PC-9 (cell line): ENCODE measurements at regions not wholly inside any gene's neighbourhood (a gene's known extent, or its start where the extent isn't known, plus 50 kb on each side); places are given as distances from the start of the nearest gene placed in this dataset.
A peak's percentile ranks its signal among the peaks of the same experiment; 100 is the strongest.

ENCODE experiments used
- BruUV-seq: library from RNA; stranded (reverse); fragments of 400-500 nt; replicated peaks from 2 replicates; lab custom pipeline; 2021; lab: Mats Ljungman, UMichigan
- CTCF ChIA-PET: fragments of 300-600 bp; sonication (Branson Sonifier 250); formaldehyde crosslinking; loops from one replicate; lab custom pipeline; 2022; ENCODE audit warnings: antibody characterized with exemption; lab: Charles Lee
- POLR2A ChIA-PET: fragments of 300-600 bp; sonication (Branson Sonifier 250); formaldehyde crosslinking; loops from one replicate; lab custom pipeline; 2022; ENCODE audit warnings: antibody characterized with exemption; ENCODE audit not compliant: unreplicated experiment; lab: Charles Lee
- DNase-seq, 2 experiments: peaks; one replicate each; pipeline versions ENCODE4 v3.0.0 to v3.0.0-alpha.2; 2015 to 2022; ENCODE audit warnings: mixed read lengths in 1 of 2
- H2AFZ ChIP-seq: fragments of 200-600 bp; sonication (generic); 2 replicates; pipeline ENCODE4 v1.8.1; 2017; ENCODE audit warnings: antibody characterized with exemption
- H3F3A ChIP-seq: fragments of 200-600 bp; sonication (generic); 2 replicates; pipeline ENCODE4 v1.8.1; 2017; ENCODE audit warnings: antibody characterized with exemption, mild to moderate bottlenecking, low read depth; ENCODE audit not compliant: insufficient read depth
- H3K27ac ChIP-seq: fragments of 200-600 bp; sonication (generic); 2 replicates; pipeline ENCODE4 v1.6.1; 2016; ENCODE audit warnings: mixed run types
- H3K27me3 ChIP-seq: fragments of 200-600 bp; sonication (generic); 2 replicates; pipeline ENCODE4 v1.6.1; 2016; ENCODE audit warnings: low read depth, mixed run types; ENCODE audit not compliant: insufficient read depth
- H3K36me3 ChIP-seq: fragments of 200-600 bp; sonication (generic); 2 replicates; pipeline ENCODE4 v1.6.1; 2016; ENCODE audit warnings: low read depth, mixed run types
- H3K4me1 ChIP-seq: fragments of 200-600 bp; sonication (generic); replicated peaks from 2 replicates; pipeline ENCODE4 v1.6.1; 2016; ENCODE audit warnings: mixed run types; ENCODE audit not compliant: insufficient read depth
- H3K4me2 ChIP-seq: fragments of 200-600 bp; sonication (generic); 2 replicates; pipeline ENCODE4 v1.6.1; 2017; ENCODE audit warnings: mixed run types
- H3K4me3 ChIP-seq: fragments of 200-600 bp; sonication (generic); 2 replicates; pipeline ENCODE4 v1.6.1; 2016; ENCODE audit warnings: mixed run types
- H3K79me2 ChIP-seq: fragments of 200-600 bp; sonication (generic); 2 replicates; pipeline ENCODE4 v1.6.1; 2017; ENCODE audit warnings: low read depth, mixed run types
- H3K9me2 ChIP-seq: fragments of 200-600 bp; sonication (generic); 2 replicates; pipeline ENCODE4 v1.8.1; 2017; ENCODE audit warnings: mild to moderate bottlenecking; ENCODE audit not compliant: insufficient read depth
- H3K9me3 ChIP-seq: fragments of 200-600 bp; sonication (generic); 2 replicates; pipeline ENCODE4 v1.8.1; 2016; ENCODE audit warnings: low read depth; ENCODE audit not compliant: insufficient read depth
- H4K20me1 ChIP-seq: fragments of 200-600 bp; sonication (generic); 2 replicates; pipeline ENCODE4 v1.8.1; 2017; ENCODE audit not compliant: insufficient read depth
- EZH2 ChIP-seq: fragments of 200-600 bp; sonication (generic); IDR thresholded peaks from 2 replicates; pipeline ENCODE4 v1.8.0; 2017; ENCODE audit warnings: antibody characterized with exemption, low read depth
- intact Hi-C: fragments of 100-400 bp; cut with micrococcal nuclease; formaldehyde crosslinking; loops from one replicate; pipeline ENCODE4 v1.10.0; 2022; ENCODE audit not compliant: unreplicated experiment
- TF ChIP-seq, protein P1 (sequence below): fragments of 200-600 bp; sonication (generic); conservative IDR thresholded peaks from 2 replicates; pipeline ENCODE4 v1.6.1; 2017; ENCODE audit warnings: mixed run types, antibody characterized with exemption, mild to moderate bottlenecking, moderate library complexity

DNA sequence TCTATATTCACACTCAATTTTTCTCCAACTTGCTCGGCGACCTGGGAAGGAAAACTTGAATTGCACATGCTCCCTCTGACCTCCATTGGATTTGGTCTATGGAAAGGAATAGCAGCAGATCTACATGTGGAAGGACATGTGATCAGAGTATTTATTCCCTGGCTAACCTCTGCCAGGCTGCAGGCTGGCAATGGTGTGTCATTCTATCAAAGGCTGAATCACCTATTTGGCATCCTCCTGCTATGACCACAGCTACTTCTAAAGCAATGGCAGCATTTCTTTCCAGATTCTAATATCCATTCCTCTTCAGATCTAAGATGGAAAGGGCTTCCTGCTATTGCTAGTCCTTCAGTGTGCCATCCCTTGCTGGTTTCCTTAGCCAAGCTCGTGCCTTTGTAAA lies 144.3 kb upstream of the FREM2 start:
- ChIA-PET POLR2A (no interaction called here), CTCF (no interaction called here)
- no peaks in the 10 kb centered on the region for H3F3A ChIP-seq
- H2AFZ ChIP-seq: no peak overlapping the region
- no peaks in the 10 kb centered on the region for H3K79me2 ChIP-seq
- BruUV-seq: no TSS peak
- DNase-seq: peak in 1 of 2 experiments; percentile 17
- H3K4me2 ChIP-seq: no peak overlapping the region
- H3K27me3 ChIP-seq: no peaks in the 10 kb centered on the region
- no peaks in the 10 kb centered on the region for H4K20me1 ChIP-seq
- TF ChIP-seq, protein P1, sequence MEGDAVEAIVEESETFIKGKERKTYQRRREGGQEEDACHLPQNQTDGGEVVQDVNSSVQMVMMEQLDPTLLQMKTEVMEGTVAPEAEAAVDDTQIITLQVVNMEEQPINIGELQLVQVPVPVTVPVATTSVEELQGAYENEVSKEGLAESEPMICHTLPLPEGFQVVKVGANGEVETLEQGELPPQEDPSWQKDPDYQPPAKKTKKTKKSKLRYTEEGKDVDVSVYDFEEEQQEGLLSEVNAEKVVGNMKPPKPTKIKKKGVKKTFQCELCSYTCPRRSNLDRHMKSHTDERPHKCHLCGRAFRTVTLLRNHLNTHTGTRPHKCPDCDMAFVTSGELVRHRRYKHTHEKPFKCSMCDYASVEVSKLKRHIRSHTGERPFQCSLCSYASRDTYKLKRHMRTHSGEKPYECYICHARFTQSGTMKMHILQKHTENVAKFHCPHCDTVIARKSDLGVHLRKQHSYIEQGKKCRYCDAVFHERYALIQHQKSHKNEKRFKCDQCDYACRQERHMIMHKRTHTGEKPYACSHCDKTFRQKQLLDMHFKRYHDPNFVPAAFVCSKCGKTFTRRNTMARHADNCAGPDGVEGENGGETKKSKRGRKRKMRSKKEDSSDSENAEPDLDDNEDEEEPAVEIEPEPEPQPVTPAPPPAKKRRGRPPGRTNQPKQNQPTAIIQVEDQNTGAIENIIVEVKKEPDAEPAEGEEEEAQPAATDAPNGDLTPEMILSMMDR: no peak
- no peak for TF ChIP-seq EZH2
- no peak overlapping the region for H3K27ac ChIP-seq
- no peaks in the 10 kb centered on the region for H3K36me3 ChIP-seq
- H3K4me1 ChIP-seq: no peaks in the 10 kb centered on the region
- H3K9me3 ChIP-seq: no peaks in the 10 kb centered on the region
- H3K9me2 ChIP-seq: no peaks in the 10 kb centered on the region
- H3K4me3 ChIP-seq: no peak overlapping the region
- intact Hi-C loops: no loop called here

DNA sequence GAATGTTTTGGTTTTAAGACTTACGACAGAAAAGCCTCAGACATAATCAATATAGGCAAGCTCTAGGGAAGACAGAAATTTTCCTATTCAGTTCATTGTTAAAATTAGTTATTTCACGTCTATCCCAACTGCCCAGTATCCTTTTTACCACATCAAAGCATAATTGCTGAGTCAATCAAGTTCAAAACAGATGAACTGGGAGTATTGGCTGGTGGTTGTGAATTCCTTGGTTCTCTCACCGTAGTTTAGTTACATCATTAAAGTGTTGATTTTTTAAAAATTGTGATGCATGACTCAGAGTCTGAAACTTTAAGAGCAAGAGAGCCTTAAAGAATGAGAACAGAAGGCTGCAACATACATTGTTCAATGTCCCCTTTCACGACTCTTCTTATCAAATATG lies 143.3 kb upstream of the FREM2 start:
- H3K36me3 ChIP-seq: no peaks in the 10 kb centered on the region
- H3K4me3 ChIP-seq: no peak overlapping the region
- H2AFZ ChIP-seq: no peak overlapping the region
- H3K9me3 ChIP-seq: no peaks in the 10 kb centered on the region
- POLR2A ChIA-PET: no interaction called here
- H3K9me2 ChIP-seq: no peaks in the 10 kb centered on the region
- H3K4me1 ChIP-seq: no peaks in the 10 kb centered on the region
- no peak for DNase-seq
- CTCF ChIA-PET: no interaction called here
- no peaks in the 10 kb centered on the region for H3K27me3 ChIP-seq
- no peak for TF ChIP-seq EZH2
- TF ChIP-seq, protein P1: no peak
- H3K79me2 ChIP-seq: no peaks in the 10 kb centered on the region
- no peak overlapping the region for H3K27ac ChIP-seq
- H3K4me2 ChIP-seq: no peak overlapping the region
- no peaks in the 10 kb centered on the region for H3F3A ChIP-seq
- intact Hi-C loops: no loop called here
- BruUV-seq: no TSS peak
- H4K20me1 ChIP-seq: no peaks in the 10 kb centered on the region

- TF ChIP-seq, protein P1: no peak
- no peak for TF ChIP-seq EZH2
- no peak overlapping the region for H3K27ac ChIP-seq
- H3F3A ChIP-seq: no peaks in the 10 kb centered on the region
- no peaks in the 10 kb centered on the region for H3K9me3 ChIP-seq
- no peaks in the 10 kb centered on the region for H4K20me1 ChIP-seq
- intact Hi-C loops: no loop called here
- H3K9me2 ChIP-seq: no peaks in the 10 kb centered on the region
- no peaks in the 10 kb centered on the region for H3K79me2 ChIP-seq
- H2AFZ ChIP-seq: no peak overlapping the region
- POLR2A ChIA-PET: interaction anchor here (0.7 kb wide), 1 partner anchor 72 kb away, joined by 6 read pairs; no protein-coding TSS in a partner anchor
- H3K4me3 ChIP-seq: no peak overlapping the region
- BruUV-seq: no TSS peak
- H3K27me3 ChIP-seq: no peaks in the 10 kb centered on the region
- CTCF ChIA-PET: no interaction called here
- no peaks in the 10 kb centered on the region for H3K4me1 ChIP-seq
- no peaks in the 10 kb centered on the region for H3K36me3 ChIP-seq
- no peak overlapping the region for H3K4me2 ChIP-seq
- DNase-seq: no peak
Observed at GRCh38 chr13:38563739-38564138, 123.1 kb upstream of the FREM2 start.
